Mesendoderm (in vitro differentiated cells): ENCODE measurements at regions not wholly inside any gene's neighbourhood (a gene's known extent, or its start where the extent isn't known, plus 50 kb on each side); places are given as distances from the start of the nearest gene placed in this dataset.

ENCODE experiments used
- DNase-seq: peaks from one replicate; pipeline ENCODE4 v3.0.0; 2013
- H2AK5ac ChIP-seq: 2 replicates; pipeline ENCODE4 v1.6.1; 2013; ENCODE audit warnings: low read length, inconsistent platforms
- H2BK120ac ChIP-seq: 2 replicates; pipeline ENCODE4 v1.6.1; 2013; ENCODE audit warnings: low read depth, mild to moderate bottlenecking, low read length, moderate library complexity, mixed read lengths
- H2BK15ac ChIP-seq: replicated peaks from 2 replicates; pipeline ENCODE4 v1.6.1; 2013; ENCODE audit warnings: low read depth, mild to moderate bottlenecking, moderate library complexity
- H2BK5ac ChIP-seq: 2 replicates; pipeline ENCODE4 v1.6.1; 2013; ENCODE audit warnings: low read length, inconsistent platforms
- H3K18ac ChIP-seq: 2 replicates; pipeline ENCODE4 v1.6.1; 2013; ENCODE audit warnings: mild to moderate bottlenecking, low read length, mixed read lengths
- H3K23ac ChIP-seq: one replicate; pipeline ENCODE4 v1.6.1; 2013; ENCODE audit warnings: low read length
- H3K27ac ChIP-seq: 2 replicates; pipeline ENCODE4 v1.5.1; 2013; ENCODE audit warnings: low read depth, mild to moderate bottlenecking, inconsistent platforms, low read length, moderate library complexity
- H3K27me3 ChIP-seq: 2 replicates; pipeline ENCODE4 v1.6.1; 2013; ENCODE audit warnings: low read length, control low read depth, mild to moderate bottlenecking, inconsistent platforms; ENCODE audit not compliant: insufficient read depth, poor library complexity
- H3K36me3 ChIP-seq: 2 replicates; pipeline ENCODE4 v1.6.1; 2013; ENCODE audit warnings: low read length, inconsistent platforms; ENCODE audit not compliant: control insufficient read depth, insufficient read depth
- H3K4ac ChIP-seq: one replicate; pipeline ENCODE4 v1.6.1; 2013; ENCODE audit warnings: low read depth, mild to moderate bottlenecking, low read length, moderate library complexity
- H3K4me1 ChIP-seq: 2 replicates; pipeline ENCODE4 v1.6.1; 2013; ENCODE audit warnings: low read depth, low read length, inconsistent platforms; ENCODE audit not compliant: control insufficient read depth
- H3K4me2 ChIP-seq: 2 replicates; pipeline ENCODE4 v1.6.1; 2013; ENCODE audit warnings: low read length
- H3K4me3 ChIP-seq: 2 replicates; pipeline ENCODE4 v1.5.1; 2013; ENCODE audit warnings: mild to moderate bottlenecking, low read length
- H3K56ac ChIP-seq: one replicate; pipeline ENCODE4 v1.6.1; 2013; ENCODE audit warnings: low read length
- H3K79me1 ChIP-seq: 2 replicates; pipeline ENCODE4 v1.6.1; 2013; ENCODE audit warnings: low read length, inconsistent platforms
- H3K79me2 ChIP-seq: 2 replicates; pipeline ENCODE4 v1.6.1; 2013; ENCODE audit warnings: mild to moderate bottlenecking, low read length; ENCODE audit not compliant: control insufficient read depth, insufficient read depth
- H3K9ac ChIP-seq: 2 replicates; pipeline ENCODE4 v1.6.1; 2013; ENCODE audit warnings: low read length, inconsistent platforms
- H4K5ac ChIP-seq: one replicate; pipeline ENCODE4 v1.6.1; 2013; ENCODE audit warnings: low read length
- H4K8ac ChIP-seq: one replicate; pipeline ENCODE4 v1.6.1; 2013; ENCODE audit warnings: low read depth, mild to moderate bottlenecking, control low read depth, low read length, moderate library complexity
- WGBS: extraction: QIAGEN DNeasy Blood & Tissue Kit; methylation state at CpG from one replicate; pipeline ENCODE4 v1.1.7; 2013; ENCODE audit warnings: low lambda C conversion rate, missing lambda C conversion rate; ENCODE audit not compliant: insufficient coverage; ENCODE audit errors: extremely low coverage; 5-methylcytosine and 5-hydroxymethylcytosine counted together

DNA sequence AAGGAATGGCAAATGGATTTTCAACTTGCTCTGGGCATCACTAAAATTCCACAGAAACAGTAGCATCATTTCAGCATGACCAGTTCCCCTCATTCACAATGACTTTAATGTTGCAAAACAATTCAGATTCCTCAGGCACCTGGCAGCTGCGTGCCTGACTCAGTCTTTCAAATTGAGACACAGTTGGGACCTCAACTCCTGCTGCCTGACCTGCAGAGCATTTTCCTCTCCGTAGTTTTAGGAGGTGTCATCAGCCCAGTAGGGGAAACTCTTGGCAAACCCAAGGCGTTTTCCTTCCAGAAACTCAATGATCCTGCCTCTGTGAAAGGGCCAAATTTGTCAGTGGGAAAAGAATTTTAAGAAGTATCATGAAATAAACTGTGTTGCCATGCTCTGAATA, 388.9 kb downstream of the SPRY1 start:
- H4K8ac ChIP-seq: no peak overlapping the region
- no peak overlapping the region for H2BK15ac ChIP-seq
- no peak overlapping the region for H4K5ac ChIP-seq
- H3K23ac ChIP-seq: no peak overlapping the region
- H3K36me3 ChIP-seq: no peaks in the 10 kb centered on the region
- no peaks in the 10 kb centered on the region for H3K79me2 ChIP-seq
- no peaks in the 10 kb centered on the region for H3K4me1 ChIP-seq
- no peak overlapping the region for H2BK120ac ChIP-seq
- H3K4me2 ChIP-seq: no peak overlapping the region
- H2AK5ac ChIP-seq: no peak overlapping the region
- H3K79me1 ChIP-seq: no peaks in the 10 kb centered on the region
- no peak overlapping the region for H3K4me3 ChIP-seq
- peak; percentile 45 for DNase-seq
- H2BK5ac ChIP-seq: no peak overlapping the region
- no peak overlapping the region for H3K18ac ChIP-seq
- WGBS: no CpG with 5 or more reads among the region's 3 CpGs
- H3K56ac ChIP-seq: no peak overlapping the region
- no peaks in the 10 kb centered on the region for H3K27me3 ChIP-seq
- H3K27ac ChIP-seq: no peak overlapping the region
- no peak overlapping the region for H3K4ac ChIP-seq
- H3K9ac ChIP-seq: no peak overlapping the region

- no peak overlapping the region for H3K4ac ChIP-seq
- no peak overlapping the region for H2BK15ac ChIP-seq
- H3K79me2 ChIP-seq: no peaks in the 10 kb centered on the region
- H3K4me1 ChIP-seq: no peaks in the 10 kb centered on the region
- H2BK5ac ChIP-seq: no peak overlapping the region
- WGBS: no CpG with 5 or more reads among the region's 6 CpGs
- H3K23ac ChIP-seq: no peak overlapping the region
- H3K9ac ChIP-seq: no peak overlapping the region
- H3K27ac ChIP-seq: no peak overlapping the region
- H3K18ac ChIP-seq: no peak overlapping the region
- H3K36me3 ChIP-seq: no peaks in the 10 kb centered on the region
- H3K4me3 ChIP-seq: no peak overlapping the region
- no peak for DNase-seq
- H3K4me2 ChIP-seq: no peak overlapping the region
- H3K27me3 ChIP-seq: no peaks in the 10 kb centered on the region
- H2BK120ac ChIP-seq: peak overlapping the region; percentile 28
- no peak overlapping the region for H4K8ac ChIP-seq
- no peak overlapping the region for H2AK5ac ChIP-seq
- no peak overlapping the region for H3K56ac ChIP-seq
- H4K5ac ChIP-seq: no peak overlapping the region
- no peaks in the 10 kb centered on the region for H3K79me1 ChIP-seq
Observed at GRCh38 chr4:123786163-123786915, 389.7 kb downstream of the SPRY1 start.

GRCh38 chr4:123786920-123787319, 390.3 kb downstream of the SPRY1 start:
- Histone ChIP-seq H2AK5ac (no peak overlapping the region), H3K18ac (no peak overlapping the region), H2BK5ac (no peak overlapping the region), H3K27me3 (no peaks in the 10 kb centered on the region), H4K5ac (no peak overlapping the region), H3K4ac (peak overlapping the region; percentile 36), H4K8ac (no peak overlapping the region), H3K79me1 (no peaks in the 10 kb centered on the region), H3K23ac (no peak overlapping the region), H3K4me1 (no peaks in the 10 kb centered on the region), H3K56ac (no peak overlapping the region), H3K4me3 (no peak overlapping the region), H3K9ac (no peak overlapping the region), H3K4me2 (no peak overlapping the region), H3K27ac (no peak overlapping the region), H3K79me2 (no peaks in the 10 kb centered on the region), H3K36me3 (no peaks in the 10 kb centered on the region), H2BK15ac (no peak overlapping the region), H2BK120ac (peak overlapping the region; percentile 28)
- no peak for DNase-seq
- no CpG with 5 or more reads among the region's 3 CpGs for WGBS

- no peak overlapping the region for H3K18ac ChIP-seq
- H3K4ac ChIP-seq: no peak overlapping the region
- no CpG with 5 or more reads among the region's 4 CpGs for WGBS
- no peaks in the 10 kb centered on the region for H3K4me1 ChIP-seq
- no peaks in the 10 kb centered on the region for H3K79me2 ChIP-seq
- no peak overlapping the region for H3K9ac ChIP-seq
- H3K56ac ChIP-seq: no peak overlapping the region
- no peak overlapping the region for H3K27ac ChIP-seq
- H3K4me3 ChIP-seq: no peak overlapping the region
- H3K79me1 ChIP-seq: no peaks in the 10 kb centered on the region
- H4K5ac ChIP-seq: no peak overlapping the region
- no peak overlapping the region for H4K8ac ChIP-seq
- no peak overlapping the region for H2BK15ac ChIP-seq
- no peaks in the 10 kb centered on the region for H3K27me3 ChIP-seq
- H3K23ac ChIP-seq: no peak overlapping the region
- DNase-seq: no peak
- H2BK120ac ChIP-seq: no peak overlapping the region
- H2AK5ac ChIP-seq: no peak overlapping the region
- no peaks in the 10 kb centered on the region for H3K36me3 ChIP-seq
- H2BK5ac ChIP-seq: no peak overlapping the region
- H3K4me2 ChIP-seq: no peak overlapping the region
Observed at GRCh38 chr4:123787512-123788080, 391.0 kb downstream of the SPRY1 start.

DNA sequence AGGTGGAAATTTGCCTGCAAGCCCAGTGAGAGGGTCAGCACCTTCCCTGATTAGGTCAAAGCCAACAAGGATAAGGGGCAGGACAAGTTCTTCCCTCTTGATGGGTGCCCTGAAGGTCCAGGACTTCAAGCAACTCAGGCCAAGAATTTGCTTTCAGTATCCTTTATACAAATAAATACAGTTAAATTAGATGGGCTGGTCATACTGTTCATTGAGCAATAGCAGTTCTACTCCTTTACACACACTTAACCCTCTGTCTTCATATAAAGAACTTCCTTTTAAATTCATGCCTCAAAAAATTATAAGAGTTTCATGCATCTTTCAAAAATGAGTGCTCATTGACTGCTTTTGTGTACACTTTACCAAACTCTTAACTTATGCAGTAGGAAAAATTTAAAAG, 392.0 kb downstream of the SPRY1 start:
- H4K8ac ChIP-seq: no peak overlapping the region
- H2BK120ac ChIP-seq: no peak overlapping the region
- no peak overlapping the region for H3K4ac ChIP-seq
- no peaks in the 10 kb centered on the region for H3K79me1 ChIP-seq
- no peak overlapping the region for H3K4me2 ChIP-seq
- H2BK15ac ChIP-seq: no peak overlapping the region
- H3K27me3 ChIP-seq: no peaks in the 10 kb centered on the region
- H3K79me2 ChIP-seq: no peaks in the 10 kb centered on the region
- no peaks in the 10 kb centered on the region for H3K36me3 ChIP-seq
- no peak overlapping the region for H2AK5ac ChIP-seq
- H3K4me3 ChIP-seq: no peak overlapping the region
- H3K23ac ChIP-seq: no peak overlapping the region
- no peaks in the 10 kb centered on the region for H3K4me1 ChIP-seq
- no peak overlapping the region for H2BK5ac ChIP-seq
- H3K56ac ChIP-seq: no peak overlapping the region
- no peak overlapping the region for H3K18ac ChIP-seq
- no peak overlapping the region for H3K27ac ChIP-seq
- no peak overlapping the region for H3K9ac ChIP-seq
- DNase-seq: no peak
- no peak overlapping the region for H4K5ac ChIP-seq

GRCh38 chr4:123790681-123791080, 394.1 kb downstream of the SPRY1 start:
- H3K23ac ChIP-seq: no peak overlapping the region
- H3K9ac ChIP-seq: no peak overlapping the region
- H3K79me2 ChIP-seq: no peaks in the 10 kb centered on the region
- no peak overlapping the region for H3K4me2 ChIP-seq
- no peak overlapping the region for H3K27ac ChIP-seq
- H3K36me3 ChIP-seq: no peaks in the 10 kb centered on the region
- no peak overlapping the region for H3K18ac ChIP-seq
- no peaks in the 10 kb centered on the region for H3K27me3 ChIP-seq
- H3K4me1 ChIP-seq: no peaks in the 10 kb centered on the region
- no peak overlapping the region for H4K5ac ChIP-seq
- WGBS: no CpG with 5 or more reads among the region's 1 CpG
- H2BK120ac ChIP-seq: no peak overlapping the region
- H3K4me3 ChIP-seq: no peak overlapping the region
- no peak overlapping the region for H2AK5ac ChIP-seq
- DNase-seq: no peak
- no peak overlapping the region for H4K8ac ChIP-seq
- no peaks in the 10 kb centered on the region for H3K79me1 ChIP-seq
- H2BK5ac ChIP-seq: no peak overlapping the region
- no peak overlapping the region for H3K4ac ChIP-seq
- H2BK15ac ChIP-seq: no peak overlapping the region
- no peak overlapping the region for H3K56ac ChIP-seq
